HG02943 (cell line): ENCODE measurements at regions not wholly inside any gene's neighbourhood (a gene's known extent, or its start where the extent isn't known, plus 50 kb on each side); places are given as distances from the start of the nearest gene placed in this dataset.

Experiments used
- ATAC-seq: cut with Tn5 transposase; IDR thresholded peaks from one replicate; pipeline ENCODE4 v1.9.1; 2021; ENCODE audit warnings: mild to moderate bottlenecking, low read depth, moderate library complexity; ENCODE audit not compliant: unreplicated experiment

DNA sequence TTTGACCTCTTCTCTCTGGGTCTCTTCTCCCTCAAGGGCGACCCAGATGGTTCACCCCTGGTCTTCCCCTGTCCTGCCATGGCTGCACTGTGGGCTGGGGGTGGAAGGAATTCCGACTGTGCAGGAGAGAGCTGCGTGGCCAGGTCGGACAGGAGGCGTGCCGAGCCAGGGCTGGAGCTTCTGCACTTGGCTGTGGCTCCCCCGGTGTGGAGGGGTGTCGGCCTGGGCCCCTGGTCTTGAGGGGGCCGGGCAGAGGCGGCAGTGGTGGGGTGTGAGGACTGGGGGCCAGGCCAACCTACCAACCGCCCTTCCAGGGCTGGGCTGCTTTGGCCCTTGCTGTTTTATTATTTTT lies 74.9 kb upstream of the SHH start:
- ATAC-seq, result no peak

DNA sequence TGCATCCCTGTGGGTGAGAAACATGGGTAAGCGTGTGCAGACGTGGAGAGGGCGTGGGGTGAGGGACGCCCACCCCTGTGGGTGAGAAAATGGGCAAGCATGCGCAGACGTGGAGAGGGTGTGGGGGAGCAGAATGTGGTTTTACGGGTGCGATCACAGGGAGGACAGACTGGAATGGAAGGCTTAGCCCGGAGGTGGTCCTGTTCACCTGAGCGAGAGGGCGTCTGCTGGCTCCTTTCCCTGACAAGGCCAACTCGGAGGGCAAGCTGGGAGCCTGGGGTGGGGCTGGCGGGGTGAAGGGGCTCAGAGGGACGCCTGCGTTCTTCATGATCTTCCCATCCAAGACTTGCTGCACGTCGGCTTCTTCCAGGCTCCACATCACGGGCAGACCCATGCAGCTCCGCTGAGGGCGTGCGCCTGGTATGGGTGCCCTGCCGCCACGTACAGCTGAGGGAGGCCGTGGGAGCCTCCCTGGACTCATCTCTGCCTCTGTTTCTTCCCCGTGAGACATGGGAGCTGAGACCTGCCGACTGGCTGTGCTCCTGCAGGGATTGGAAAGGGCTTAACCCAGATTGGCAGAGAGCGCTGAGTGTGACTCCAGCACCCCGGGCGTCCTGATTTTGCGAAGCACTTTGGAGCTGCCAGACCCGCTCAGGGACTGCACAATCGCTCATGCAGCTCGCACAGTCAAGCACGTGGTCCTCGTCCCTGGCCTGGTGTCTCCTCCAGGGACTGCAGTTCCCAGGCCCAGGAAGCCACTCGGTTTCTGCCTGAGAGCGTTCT lies 74.3 kb upstream of the SHH start:
- no peak for ATAC-seq

DNA sequence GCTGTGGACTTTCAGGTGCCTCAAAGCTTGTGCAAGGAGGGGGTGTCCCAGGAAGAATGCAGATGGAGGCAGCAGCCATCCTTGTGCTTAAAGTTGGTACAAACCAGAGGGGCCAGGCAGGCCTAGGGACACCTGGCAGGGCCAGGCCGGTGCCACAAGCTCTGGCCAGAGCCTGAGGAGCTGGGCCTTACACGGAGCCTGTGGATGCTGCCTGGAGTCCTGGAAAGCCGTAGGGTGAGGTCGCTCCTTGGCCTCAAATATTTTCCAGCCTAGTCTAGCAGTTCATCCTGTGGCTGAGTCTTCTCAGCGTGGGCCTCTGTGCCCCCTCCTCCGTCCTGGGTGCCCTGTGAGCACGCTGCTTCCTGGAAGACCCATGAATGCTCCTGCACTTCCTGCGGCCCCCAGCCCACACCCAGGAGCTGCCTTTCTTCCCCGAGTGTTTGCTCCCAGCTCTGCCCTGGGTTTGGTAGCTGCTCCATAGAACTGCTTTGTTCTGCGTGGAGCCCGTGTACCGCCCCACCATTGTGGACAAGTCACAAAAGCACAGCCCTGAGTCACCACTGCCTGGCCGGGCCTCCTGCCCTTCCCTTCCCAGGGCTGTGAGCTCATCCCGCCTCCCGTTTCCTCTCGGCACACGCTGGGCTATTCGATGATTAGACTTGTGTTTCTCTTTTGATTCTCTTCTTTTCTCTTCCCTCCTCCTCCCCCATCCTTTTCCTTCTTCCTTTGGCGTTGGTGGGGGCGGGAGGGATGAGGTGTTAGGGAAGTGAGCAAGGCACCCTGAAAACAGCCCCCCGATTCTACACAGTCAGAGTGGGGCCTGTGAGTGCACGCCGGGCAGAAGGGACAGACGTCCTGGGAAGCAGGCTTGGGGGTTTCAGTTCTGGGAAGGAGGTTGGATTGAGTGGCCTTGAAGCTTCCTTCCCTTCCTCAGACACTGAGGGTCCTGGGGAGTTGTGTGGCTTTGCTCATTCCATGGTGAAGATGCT lies 73.2 kb upstream of the SHH start:
- ATAC-seq, result no peak

DNA sequence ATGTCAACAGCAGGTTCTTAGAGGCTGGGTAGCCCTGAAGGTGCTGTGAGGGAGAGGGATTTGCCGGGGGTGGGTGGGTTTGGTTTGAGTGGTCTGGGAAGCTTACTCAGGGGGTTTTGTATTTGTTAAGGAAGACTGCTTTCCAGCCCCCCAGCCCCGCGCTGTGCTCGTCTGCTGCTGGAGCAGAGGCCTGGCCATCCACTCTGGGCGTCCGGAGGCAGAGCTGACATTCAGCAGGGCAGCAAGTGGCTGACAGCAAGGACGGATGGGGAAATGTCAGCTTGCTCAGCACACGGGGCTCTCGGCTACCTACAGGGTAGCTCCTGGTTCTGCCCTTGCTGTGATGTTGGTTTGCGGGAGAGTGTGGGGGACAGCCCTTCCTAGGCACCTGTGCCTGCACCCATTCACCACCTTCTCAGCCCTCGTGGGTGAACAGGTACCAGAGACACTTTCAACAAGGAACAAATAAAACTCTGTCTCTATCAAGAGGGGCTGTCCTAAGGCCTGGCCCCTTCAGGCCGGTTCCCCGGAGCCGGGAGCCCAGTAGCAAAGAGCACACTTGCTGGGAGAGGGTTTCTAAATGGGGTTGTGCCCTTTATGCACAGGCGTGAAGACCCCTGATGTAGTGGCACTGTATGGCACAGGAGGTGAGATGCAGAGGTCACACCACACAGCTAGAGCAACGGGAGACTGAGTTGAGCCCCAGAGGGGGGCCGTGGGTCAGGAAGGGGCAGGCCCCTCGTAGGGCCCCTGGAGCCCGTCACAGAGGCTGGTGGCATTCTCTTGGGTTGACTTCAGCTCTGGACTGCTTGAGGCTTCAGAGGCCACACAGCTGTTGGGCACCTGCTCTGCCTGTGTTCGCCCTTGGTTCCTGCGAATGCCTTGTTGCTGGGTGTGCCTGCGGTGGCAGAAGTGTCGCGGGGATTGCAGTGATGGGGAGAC lies 72.2 kb upstream of the SHH start:
- ATAC-seq, result no peak

DNA sequence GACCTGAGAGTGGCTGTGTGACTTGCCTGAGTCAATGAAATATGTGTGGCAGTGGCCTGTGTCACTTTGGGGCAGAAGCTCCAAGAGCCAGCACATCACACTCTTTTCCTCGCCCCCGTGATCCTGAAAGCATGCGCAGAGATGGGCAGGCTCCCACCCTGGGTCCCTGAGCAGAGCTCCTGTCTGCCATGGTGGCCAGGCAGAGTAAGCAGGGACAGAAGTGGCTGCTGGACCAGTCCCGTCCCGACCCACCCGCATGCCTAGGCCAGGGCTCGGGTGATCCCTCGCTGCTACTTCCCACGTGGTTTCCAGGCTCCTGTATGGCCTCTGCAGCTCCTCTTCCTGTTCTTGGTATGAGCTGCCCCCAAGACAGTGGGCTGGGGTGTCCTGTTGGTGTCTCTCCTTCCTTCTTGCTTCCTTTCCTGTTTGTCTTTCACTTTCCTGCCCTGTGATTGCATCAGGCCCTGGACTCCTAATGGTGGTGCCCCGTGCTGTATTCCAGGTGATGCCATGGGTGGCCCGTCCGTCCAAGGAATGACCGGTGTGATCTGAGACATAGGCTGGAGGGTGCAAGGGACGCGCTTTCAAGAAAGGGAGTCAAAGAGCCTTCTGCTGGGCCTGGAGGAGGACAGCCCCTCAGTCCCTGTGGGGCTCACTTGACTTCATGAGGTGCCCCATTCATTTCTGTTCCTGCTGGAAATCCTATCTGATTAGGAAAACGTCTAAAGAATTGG lies 71.4 kb upstream of the SHH start:
- no peak for ATAC-seq

DNA sequence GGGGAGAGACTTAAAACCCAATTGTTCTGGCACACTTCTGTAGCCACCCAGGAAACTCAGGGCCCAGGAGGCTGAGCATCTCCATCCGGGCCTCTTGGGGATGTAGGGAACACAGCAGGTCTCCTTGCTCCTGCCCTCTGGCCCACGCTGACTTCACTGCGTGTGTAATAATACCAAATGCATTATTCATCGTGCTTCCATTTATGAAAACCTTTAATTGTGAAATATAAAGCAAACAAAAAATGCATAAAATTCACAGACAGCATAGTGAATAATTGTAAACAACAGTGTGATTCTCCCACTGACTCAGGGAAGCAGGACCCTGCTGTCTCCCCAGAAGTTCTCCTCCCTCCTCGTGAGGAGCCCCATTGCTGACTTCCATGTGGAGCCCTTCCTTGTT lies 70.3 kb upstream of the SHH start:
- no peak for ATAC-seq

DNA sequence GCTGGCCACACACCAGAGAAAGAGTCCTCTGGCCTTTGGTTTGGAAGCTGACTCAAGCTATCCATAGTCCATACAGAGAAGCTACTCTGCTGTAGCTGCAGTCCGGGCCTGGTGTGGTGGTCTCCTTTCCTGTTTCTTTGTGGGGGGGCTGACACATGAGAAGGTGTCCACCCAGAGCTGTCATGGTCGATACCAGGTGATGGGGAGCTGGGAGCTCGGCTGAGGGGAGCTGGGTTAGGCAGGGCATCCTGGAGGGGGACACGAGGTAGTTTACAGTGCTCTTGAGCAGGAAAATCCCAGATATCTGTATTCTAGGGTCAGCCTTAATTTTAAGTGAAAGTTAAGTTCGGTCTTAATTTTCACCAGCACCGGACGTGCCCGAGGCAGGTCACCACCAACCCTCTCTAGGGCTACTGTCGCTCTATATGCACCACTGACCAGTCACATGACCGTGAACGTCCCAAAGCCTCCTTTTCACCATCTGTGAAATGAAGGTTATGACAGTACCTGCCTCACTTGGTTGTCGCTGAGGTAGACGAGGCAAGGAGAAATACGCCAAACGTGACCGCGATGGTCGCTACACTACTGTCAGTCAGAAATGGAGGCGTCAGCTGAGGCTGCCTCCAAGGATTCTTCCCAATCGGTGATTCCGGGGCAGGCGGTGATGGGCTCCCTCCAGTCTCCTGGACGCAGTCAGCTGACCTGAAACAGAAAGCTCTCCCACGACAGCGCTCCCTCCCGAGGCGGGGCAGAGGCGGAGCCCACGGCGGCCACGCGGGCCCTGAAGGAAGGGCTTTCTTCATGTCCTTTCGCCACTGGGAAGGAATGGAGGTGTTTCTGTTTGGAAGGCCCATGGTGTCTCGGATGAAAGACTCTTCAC lies 69.4 kb upstream of the SHH start:
- no peak for ATAC-seq

DNA sequence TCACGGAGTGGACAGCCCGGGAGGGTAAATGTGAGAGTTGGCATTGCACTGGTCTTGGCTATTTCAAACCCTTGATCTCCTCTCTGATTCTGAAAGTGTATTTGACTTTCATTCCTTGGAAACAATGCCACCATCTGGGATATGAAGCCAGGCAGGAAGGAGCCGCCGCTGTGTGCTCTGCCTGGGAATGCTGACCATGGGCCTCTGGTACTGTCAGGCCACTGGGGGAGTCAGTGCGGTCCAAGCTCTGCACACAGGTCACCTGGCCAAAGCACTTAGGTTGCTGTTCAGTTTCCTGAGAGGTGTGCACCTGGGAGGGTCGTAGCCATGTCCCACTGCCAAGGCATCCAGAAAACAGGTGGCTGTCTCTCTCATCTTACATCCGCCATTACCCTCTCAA lies 68.5 kb upstream of the SHH start:
- ATAC-seq, result no peak

DNA sequence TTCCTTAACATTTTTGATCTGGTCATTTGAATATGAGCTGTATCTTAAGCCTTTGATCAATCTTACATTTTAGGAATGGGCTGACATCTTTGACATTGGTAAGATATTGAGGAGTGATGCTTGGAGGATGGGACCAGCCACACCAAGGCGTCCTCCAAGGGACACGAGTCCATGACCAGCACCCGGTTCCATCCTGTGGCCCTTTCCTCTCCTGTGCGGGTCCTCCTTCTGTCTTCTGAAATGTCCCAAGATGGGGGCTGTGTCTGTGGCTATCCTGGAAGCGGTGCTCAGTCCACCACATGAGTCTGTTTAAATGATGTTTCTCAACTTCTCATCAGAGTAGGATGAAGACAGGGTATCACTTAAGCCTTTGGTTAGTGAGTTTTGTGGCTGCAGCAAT lies 67.3 kb upstream of the SHH start:
- no peak for ATAC-seq

DNA sequence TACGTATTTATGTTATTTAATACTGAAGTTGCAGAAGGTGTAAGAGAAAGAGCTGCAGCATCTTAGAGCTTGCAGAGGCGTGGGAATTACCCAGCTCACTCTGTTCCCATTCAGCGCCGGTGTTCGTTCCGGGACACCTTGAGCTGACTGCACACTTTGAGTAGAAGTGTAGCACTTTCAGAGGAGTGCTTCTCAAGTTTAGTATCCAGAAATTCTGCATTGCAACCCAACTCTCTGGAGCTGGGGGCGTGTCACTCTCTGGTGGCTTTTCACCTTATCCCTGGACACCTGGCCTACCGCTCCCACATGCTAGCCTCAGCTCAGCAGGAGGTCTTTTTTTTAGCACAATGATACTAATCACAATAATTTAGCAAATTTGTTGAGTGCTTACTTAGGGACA lies 66.4 kb upstream of the SHH start:
- ATAC-seq, result no peak

DNA sequence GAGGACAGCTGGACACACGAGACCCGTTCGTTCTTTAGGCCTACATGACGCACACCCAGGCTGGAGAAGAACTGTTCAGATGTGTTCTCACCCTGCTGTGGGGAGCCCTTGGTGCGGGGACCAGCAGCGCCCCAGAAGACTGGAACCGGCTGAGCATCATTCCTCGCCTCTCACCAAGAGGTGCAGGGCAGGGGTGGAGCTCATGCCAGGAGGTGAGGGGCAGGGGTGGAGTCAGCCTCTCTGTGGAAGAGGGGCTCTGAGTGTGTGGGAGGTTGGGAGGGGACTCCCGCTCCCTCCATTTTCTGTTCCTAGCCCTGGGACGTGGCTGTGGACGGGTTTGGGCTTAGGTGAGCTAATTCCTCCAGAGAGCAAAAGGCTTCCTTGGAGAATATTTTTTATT lies 66.0 kb upstream of the SHH start:
- no peak for ATAC-seq

DNA sequence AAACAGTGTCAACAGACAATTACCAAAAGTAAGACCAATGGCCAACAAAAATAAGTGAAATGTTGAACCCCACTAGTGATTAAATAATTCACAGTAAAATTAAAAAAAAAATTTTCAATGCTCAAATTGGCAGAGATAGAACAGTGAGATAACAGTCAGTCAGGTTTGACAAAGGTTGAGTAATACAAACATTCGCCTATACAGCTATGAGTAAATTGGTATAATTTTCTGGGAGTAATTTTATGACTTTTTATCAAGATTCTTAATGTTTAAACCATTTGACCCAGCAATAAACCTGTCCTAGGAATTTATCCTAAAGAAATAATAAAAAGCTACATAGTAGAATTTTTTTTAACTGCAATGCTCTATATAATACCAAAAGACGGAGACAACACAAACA lies 64.9 kb upstream of the SHH start:
- ATAC-seq, result no peak

DNA sequence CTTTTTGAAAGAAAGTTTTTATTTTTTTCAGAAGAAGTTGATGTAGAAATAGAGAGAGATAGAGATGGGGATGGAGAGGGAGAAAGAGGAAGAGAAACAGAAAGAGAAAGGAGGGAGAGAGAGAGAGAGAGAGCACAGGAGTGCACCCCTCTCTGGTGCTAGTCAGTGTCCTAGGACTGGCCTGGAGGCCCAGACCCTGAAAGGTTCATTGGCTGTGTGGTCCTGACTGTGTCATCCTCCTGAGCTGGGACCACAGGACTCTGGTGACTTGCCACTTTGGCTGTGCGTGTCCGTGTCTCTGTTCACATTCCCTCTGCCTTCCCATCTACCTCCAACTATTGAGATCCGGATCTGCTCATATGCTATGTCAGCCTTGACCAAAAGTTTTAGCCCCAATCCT lies 62.1 kb upstream of the SHH start:
- no peak for ATAC-seq

DNA sequence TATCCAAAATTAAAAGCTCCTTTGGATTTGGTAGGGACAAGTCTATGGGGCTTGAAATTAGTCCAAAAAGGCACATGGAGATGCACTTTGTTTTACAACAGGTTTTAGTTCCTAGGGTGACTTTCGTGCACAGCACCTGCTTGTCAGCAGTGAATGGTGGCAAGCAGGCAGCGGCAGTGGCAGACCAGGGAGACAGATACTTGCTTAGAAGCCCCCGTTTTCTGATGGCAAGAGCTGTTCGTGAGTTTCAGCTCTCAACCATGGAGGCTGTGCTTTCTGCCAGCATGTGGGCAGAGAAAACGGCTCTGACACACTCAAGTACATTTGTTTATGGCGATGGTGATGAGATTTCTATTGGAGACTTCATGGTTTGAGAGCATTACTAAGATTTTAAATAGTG lies 61.7 kb upstream of the SHH start:
- no peak for ATAC-seq

DNA sequence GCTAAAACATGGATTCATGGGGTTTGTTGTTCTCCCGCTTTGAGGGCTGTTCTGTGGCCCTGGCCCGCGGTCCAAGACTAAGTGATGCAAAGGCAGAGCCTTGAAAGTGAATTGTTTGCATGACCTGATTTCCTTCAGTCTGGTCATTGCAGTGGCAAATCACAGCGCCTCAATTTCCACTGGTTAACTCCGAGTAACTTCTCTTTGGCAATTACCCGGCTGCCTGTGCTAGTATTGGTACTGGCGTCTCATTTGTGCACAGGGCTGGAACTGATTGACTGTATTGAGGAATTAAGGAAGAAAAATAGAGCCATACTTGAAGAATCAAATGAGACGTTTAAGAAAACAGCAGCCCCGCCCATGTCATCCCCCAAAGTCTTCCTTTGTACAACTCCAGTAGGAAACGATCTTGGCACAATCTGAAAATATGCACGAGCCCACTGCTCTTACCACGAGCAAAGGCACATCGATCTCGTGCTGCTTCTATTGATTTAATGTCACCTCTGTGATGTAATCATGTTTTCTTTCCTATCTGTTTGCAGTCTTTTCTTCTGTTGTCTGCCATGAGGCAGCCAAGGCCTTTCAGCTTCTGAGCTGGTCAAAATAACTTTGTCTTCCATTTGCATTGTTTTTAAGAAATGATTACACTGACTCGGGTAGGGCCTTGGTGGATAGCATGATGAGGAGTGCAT lies 60.6 kb upstream of the SHH start:
- ATAC-seq, result no peak

DNA sequence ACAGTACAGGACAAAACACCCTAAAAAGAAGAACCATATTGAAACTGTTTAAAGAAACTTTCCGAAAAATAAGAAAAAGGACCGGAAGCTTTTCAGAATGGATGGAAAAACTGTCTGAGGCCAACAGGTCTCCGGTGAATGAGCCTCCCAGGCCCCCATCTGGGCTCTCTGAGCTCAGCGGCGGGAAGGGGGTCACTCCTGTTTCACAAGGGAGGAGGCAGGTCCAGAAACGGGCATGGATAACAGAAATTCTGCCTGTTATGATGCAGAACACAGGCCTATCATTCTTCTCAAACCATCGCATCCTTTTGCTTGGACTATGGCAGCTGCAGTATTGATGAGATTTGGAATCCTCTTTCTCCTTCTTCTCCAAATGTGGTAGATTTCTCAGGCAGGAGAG lies 58.9 kb upstream of the SHH start:
- ATAC-seq, result no peak

DNA sequence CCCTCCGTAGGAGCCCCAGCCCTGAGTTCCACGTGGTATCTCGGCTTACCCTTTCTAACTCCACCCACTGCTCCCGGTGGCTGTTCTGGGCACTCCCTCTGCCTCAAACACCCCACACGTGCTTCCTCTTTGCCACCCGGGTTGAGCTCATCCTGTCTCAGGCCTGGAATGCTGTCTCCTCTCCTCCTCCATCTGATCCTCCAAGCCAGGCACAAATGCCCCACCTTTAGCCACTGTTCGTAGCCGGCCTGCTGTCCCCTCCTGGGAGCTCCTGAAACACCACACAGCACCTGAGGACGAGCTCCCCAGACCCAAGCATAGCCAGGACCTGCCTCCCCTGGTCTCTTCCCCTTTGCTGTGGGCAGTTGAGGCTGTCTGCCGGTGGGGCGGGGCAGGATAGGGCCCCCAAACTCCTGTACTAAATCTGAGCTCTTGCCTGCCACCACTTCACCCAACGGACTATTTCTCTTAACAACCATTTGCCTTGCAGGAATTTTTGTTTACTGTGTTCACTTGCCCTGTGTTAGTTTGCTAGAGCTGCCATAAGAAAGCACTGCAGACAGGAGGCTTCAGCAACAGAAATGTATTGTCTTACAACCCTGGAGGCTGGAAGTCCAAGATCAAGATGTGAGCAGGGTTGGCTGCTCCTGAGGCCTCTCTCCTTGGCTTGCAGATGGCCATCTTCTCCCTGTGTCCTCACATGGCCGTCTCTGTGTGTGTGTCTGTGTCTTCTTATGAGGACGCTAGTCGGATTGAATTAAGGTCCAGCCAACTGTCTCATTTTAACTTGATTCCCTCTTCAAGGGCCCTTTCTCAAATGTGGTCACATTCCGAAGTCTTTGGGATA lies 58.3 kb upstream of the SHH start:
- no peak for ATAC-seq

DNA sequence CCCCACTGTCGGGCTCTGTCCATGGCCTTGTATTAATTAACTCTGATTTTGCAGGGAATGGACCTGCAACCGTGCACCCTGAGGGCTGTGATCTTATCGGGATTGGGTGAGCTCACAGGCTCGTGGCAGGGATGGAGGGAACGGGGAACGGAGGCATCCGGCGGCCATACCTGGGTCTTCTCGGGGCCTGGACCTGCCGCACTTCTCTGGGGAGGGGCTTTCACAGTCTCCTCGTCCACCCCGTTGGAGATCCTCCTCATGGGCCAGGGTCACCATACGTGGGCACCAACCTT lies 57.5 kb upstream of the SHH start:
- no peak for ATAC-seq
